Activated CD8-positive, alpha-beta memory T cell treated with anti-CD3 and anti-CD28 coated beads, Interleukin-2, amount 50 U/mL, for 4 hours (primary cell): ENCODE measurements at regions not wholly inside any gene's neighbourhood (a gene's known extent, or its start where the extent isn't known, plus 50 kb on each side); places are given as distances from the start of the nearest gene placed in this dataset.

Experiments
- DNase-seq: peaks from one replicate; pipeline ENCODE4 v3.0.0-alpha.2; 2020

DNA sequence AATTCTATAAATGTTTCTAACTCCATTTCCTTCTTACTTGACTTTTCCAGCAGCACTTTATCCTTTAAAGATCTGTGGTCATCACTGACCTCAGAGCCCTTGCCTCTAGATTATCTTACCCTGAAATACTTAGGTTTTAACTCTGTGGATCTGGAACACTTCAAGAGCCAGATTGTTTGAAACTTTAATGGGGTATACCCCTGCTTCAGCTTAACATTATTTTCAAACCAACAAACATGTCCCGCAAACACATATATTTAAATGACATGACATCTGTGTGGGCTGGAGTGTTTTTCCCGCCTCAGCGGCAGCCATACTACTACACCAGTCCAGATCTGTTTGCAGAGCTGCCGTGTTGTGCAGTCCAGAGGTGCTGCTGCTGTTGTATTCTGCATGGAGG, 252.0 kb upstream of the TPM1 start:
- no peak for DNase-seq

DNA sequence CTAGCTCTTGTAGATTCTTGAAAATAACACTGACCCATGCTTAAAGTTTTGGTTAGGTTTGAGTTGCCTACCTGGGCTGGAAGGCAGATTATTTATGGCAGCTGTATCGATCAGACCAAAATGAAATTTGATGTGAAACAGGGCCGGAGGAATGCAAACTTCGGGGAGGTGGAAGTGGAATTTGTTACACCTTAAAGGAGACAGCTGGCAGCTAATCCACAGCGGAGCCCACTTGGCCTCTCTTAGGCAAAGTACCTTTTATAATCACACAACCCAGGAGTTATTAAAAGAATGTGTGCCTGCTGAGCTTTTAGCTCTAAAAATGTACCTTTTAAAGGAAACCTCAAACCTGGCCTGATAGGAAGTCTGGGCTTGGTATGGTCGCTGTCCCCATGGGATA, 250.9 kb upstream of the TPM1 start:
- DNase-seq: no peak

DNA sequence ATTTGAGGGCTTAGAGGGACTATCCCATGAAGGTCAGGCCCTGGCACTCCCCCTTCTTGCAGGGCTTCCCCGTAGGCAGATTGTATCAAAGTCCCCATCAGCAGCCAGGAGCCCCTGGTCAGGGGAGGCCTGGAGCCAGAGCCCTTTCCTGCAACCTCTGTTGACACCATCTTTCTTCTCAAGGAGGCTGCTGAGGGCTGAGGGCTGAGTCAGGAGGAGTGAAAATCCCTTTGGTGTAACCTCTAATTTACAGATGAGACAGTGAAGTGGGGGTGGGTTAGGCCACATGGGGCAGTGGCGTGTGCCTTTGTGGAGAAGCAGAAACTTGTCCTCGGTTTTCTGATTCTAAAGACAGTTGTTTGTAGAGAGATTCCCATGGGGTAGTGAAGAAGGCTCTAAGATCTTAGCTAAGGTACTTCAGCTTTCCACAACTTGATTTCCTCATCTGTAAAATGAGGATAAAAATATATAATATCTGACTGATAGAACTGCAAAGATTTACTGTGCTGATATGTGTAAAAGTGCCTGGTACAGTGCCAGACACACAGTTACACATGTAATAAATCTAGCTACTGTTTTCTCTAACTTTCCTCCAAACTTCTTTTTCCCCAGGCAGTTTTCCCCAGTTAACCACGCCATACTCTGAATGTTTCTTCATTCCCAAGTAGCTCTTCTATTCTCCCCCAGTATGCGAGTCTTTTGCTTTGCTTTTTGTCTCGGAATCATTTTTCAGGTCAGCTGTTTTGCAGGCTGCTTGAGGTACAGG, 249.4 kb upstream of the TPM1 start:
- DNase-seq: no peak

DNA sequence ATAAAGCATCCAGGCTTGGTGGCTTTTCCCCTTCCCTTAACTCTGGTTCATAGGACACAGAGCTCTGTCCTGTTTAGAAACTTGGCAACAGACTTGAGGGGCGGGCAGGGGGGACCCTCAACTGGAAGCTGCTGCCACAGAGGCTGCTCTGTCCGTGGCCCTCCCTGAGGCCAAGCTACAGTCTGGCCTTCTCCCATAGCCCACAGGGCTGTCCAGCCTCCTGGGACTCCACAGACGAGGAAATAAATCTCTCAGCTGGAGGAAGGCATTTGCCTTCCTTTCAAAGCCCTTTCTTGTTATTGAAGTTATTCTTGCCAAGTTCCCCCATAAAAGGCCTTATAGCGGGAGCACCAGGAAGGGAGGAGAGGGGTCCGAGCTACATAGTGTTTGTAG, 248.8 kb upstream of the TPM1 start:
- no peak for DNase-seq

DNA sequence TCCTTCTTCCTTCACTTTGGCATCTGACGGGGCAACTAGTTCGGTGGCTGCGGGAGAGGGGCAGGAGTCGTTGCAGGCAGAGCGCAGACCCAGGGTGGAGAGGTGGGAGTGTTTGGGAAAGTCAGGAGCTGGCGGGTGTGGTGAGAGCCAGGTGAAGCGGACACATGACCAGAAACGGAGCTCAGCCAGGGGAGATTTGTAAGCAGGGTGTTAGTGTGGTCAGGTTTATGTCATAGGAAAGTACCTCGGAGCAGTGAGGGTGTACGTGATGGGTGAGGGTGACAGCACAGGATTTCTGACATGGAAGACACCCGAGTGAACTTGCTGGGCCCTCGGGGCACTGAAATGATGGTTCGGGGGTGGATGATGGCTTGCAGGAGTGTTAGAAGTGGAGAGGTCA, 247.4 kb upstream of the TPM1 start:
- DNase-seq: no peak

DNA sequence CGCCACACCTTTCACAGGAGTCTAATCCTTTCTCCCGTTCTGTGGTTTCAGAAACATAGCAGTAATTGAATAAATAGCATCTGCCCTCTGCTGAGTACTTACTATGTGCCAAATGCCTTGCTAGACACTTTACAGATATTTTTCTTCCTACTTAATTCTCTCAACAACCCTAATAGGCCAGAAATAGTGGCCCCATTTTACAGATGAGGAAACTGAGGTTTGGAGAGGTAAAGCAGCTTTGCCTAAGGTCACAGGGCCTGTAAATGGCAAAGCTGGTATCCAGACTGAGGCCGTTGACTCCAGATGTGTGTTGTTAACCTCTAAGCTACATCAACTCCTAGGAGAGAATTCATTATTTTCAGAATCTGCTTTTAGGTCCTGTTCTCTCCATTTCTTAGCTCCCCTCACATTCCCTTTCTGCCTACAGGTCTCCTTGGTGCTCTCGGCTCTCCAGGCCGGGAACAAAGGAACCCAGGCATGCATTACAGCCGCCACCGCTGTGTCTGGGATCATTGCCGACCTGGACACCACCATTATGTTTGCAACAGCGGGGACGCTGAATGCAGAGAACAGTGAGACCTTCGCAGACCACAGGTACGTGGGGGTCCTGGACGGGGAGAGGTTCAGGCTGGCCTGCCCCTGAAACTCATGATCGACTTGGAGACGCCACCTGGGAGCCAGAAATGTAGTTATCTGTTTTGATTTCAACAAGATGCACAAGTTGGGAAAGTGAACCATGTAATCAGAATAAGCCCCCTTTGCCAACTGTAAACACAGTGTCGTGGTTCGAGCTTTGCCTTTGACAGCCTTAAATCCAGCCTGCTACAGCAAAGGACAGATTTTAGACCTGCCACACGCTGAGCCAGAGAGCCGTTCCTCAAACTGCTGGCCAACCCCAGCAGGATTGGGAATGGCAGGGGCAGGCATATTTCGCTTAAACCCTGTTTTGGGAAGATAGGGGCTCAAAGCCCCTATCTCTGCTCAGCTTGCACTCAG, 246.5 kb upstream of the TPM1 start:
- DNase-seq: no peak

DNA sequence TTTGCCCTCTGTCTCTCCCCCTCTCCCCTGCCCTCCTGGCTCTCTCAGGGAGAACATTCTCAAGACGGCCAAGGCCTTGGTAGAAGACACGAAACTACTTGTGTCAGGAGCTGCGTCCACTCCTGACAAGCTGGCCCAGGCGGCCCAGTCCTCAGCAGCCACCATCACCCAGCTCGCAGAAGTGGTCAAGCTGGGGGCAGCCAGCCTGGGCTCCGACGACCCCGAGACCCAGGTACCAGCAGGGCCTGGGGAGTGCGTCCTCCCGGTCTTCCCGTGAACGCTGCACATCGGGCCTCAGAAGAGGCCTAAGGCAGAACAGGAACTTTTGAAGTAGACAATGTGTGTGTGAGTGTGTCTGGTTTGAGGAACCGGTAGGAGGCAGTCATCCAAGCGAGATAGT, 245.4 kb upstream of the TPM1 start:
- DNase-seq: no peak

DNA sequence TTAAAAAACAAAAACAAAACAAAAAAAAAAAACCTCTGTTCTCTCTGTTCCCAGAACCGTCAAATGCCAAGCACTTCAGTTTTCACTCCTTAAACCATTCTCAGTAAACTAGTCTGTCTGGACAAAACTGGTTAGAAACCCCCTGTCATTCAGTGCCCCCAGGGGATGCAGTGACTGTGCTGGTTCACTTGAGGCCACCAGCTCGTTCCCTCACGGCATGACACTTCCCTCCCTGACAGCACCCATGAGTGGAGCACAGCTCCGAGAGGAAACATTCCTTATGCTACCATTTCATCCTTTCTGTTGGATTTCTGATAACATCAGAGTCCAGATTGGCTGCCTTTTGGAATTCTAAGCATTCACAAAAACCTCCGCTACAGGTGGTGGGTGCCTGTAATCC, 244.0 kb upstream of the TPM1 start:
- DNase-seq: no peak

DNA sequence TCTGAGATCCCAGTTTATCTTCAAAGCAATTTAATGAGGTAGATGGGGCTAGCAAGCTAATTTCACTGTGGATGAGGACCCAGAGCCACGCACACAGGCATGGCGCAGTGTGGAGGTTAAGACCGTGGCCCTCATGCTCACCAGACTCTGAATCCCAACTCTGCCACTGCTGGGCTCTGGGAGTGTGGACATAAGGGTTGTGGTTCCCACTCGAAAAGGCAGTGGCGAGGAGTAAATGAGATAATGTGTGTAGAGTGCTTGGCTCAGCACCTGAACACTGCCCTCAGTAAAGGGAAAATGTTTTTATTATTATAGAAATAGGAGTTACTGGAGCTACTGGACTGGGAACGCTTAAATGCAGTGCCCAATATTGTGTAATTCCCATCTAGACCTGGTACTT, 243.5 kb upstream of the TPM1 start:
- no peak for DNase-seq

DNA sequence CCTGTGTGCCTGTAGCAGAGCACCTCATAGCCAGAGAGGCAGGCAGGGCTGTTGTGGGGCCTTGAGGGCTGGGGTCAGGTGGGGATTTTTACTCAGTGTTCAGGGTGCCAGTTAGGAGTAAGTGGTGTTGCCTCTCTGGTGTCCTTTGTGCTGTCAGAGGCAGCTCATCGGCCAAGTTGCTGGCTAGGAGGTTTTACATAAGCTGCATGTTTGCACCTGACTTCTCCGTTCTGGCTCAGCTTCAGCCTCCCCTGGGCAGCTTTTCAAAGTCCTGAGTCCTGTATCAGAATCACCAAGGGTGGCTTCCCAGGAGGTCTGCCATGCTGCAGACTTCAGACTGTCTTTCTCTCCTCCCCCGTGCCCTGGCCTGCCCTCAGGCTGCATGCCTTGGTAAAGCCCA, 242.6 kb upstream of the TPM1 start:
- no peak for DNase-seq

DNA sequence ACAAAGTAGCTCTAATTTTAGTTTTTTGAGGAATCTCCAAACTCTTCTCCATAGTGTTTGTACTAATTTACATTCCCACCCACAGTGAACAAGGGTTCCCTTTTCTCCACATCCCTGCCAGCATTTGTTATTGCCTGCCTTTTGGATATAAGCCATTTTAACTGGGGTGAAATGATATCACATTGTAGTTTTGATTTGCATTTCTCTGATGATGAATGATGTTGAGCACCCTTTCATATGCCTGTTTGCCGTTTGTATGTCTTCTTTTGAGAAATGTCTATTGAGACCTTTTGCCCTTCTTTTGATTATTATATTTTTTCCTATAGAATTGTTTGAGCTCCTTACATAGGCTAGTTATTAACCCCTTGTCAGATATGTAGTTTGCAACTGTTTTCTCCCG, 239.9 kb upstream of the TPM1 start:
- DNase-seq: no peak

DNA sequence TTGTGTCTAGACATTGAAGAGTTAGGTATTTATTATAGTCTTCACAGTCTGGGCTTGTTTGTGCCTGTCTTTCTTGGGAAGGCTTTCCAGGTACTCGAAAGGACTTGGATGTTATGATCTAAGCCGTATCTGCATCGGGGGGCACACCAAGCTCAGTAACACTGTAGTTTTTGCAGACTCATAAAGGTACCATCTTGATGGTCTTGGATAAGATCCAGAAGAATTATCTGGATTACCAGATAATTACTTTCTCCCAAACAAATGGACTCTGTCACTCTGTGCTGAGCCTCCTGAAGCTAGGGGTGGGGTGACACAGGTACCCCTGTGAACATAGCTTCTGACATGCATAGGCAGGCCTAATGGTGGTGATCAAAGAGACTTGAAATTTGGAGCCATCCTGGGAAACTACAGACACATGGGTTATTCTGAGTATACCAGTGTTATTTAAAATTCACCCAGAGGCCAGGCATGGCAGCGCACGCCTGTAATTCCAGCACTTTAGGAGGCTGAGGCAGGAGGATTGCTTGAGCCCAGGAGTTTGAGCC, 238.6 kb upstream of the TPM1 start:
- DNase-seq: no peak

DNA sequence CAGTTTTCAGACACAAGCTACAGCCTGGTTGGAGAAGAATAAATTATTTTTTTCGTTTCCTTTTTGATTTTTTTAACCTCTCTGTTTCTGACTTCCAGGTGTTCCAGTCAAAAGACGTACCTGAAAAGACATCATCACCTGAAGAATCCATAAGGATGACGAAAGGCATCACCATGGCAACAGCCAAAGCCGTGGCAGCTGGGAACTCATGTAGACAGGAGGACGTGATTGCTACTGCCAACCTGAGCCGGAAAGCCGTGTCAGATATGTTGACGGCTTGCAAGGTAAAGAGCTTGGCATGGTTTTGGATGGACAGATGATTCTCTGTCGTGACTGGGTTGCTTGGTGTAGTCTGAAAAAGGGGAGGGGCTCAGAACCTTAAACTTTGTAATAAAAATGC, 237.0 kb upstream of the TPM1 start:
- DNase-seq: no peak

DNA sequence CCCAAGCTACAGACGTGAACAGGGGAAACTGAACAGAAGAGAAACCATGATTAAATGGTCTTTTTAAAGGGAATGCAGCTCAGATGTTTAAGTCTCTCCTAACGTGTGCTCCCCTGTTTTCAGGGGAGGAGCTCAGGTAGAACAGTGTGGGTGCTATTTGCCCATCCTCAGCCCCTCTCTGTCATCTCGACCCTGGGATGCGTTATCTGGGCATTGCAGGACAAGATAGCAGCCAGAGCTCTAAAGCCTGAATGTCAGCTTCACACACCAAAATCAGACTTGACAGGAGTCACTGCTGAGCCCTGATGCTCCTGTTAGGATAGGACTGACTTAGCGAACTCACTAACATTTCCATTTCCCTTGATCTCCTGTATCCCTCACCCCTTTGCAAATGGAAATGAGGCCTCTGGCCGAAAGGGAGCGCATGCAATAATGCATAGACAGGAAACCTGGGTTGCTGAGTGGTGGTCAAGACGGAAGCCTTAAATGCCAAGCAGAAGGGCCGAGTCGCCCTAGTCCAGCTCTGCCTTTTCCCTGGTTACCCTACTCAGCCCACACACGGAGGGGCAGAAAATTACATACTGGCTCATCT, 234.9 kb upstream of the TPM1 start:
- DNase-seq: no peak

DNA sequence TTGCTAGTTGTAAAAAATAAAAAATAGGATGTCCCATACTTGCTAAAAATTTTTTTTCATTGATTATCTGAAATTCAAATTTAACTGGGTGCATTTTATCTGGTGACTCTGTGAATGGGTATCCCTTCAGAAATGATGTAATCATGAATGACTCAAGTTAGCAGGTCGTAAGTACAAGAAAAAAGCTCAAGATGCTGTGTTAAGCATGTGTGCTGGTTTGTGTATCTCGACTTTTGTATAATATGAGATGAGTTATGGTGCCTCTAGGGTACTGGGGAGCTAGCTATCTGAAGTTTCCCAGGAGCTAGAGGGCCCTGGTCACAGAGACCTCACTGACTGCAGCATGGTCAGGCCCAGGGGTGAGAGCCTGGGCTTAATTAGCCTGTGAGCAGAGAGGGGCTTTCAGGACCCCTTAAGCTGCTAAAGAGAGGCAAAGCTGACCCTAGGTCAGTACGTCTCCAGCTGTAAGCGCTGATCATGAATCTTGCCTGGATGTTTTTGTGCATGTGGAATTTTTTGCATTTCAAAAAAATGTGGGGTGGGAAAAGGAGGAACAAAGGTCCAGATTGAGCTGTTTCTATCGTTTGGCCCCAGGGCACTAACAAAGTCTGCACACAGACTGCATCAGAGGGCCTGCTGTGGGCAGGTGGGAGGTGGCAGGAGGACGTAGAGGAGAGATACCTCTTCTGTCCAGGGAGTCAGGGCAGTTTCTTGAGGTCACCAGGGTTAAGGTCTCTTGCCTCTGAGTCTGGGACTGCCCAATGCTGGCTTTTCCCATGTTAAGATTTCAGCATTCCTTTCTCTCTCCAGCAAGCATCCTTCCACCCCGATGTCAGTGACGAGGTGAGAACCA, 233.2 kb upstream of the TPM1 start:
- no peak for DNase-seq

DNA sequence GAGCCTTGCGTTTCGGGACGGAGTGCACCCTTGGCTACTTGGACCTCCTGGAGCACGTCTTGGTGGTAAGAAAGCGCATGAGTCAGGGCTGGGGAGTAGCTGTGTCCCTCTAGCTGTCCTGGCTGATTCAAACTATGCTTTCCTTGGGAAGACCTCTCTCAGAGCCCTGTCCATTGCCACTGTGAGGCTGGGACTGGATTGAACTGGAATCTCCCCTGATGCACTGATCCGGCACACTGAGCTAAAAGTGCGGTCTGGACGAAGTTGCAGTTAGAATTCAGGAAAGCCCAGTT, 232.6 kb upstream of the TPM1 start:
- no peak for DNase-seq

DNA sequence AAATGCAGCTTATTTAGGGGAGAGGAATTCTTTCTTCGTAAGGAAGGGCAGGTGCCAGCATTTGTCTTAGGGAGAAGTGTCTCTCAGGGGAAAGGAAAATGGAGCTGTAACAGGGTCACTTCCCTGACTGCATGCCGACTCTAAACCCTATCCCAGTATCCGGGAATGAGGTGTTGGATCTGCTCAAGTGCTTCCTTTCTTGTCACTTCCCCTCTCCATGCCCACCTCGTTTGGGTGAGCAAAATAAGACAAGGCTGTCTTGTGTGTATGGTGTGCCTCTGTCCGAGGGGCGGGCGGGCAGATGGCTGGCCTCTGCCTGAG, 230.1 kb upstream of the TPM1 start:
- no peak for DNase-seq

DNA sequence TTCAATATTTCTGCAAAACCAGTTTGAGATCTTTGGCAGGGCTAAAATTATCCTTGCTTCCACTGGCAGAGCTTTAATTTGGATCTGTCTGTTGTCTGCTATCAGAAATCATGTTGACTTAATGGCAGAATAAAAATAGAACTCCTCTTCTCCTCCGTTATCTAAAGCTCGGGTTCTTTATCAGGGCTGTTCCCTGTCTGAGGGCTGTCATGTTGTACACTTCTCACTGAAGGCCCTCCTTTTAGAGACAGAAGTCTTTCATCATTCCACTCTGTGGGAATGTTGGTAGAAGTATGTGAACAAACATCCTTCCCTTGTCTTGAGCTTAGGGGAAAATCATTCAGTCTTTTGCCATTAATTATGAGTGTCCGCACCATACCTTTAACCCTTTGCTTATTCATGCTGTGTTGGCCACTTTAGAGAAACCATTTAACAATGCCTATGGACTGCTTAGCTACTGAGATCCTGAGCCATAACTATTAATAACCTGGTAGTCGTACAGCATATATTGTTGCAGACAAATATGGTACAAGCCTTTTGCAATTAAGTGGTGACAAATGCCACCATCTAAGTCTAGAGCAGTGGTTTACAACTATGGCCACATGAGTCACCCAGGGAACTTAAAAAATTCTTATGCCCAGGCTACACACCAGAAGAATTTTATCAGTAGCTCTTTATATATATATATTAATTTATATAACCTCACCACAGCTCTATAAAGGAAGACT, 226.0 kb upstream of the TPM1 start:
- no peak for DNase-seq

DNA sequence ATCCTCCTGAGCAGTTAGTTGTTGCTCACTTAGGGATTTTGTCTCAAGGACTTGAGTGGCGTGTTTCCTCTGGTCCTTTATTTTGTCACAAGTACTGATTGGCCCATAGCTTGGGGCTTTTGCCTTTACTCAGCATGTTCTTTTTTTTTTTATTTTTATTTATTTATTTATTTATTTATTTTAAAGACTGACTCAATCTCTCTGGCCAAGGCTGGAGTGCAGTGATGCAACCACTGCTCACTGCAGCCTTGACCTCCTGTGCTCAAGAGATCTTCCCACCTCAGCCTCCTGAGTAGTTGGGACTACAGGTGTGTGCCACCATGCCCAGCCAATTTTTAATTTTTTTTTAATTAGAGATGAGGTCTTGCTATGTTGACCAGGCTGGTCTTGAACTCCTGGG, 223.9 kb upstream of the TPM1 start:
- no peak for DNase-seq

DNA sequence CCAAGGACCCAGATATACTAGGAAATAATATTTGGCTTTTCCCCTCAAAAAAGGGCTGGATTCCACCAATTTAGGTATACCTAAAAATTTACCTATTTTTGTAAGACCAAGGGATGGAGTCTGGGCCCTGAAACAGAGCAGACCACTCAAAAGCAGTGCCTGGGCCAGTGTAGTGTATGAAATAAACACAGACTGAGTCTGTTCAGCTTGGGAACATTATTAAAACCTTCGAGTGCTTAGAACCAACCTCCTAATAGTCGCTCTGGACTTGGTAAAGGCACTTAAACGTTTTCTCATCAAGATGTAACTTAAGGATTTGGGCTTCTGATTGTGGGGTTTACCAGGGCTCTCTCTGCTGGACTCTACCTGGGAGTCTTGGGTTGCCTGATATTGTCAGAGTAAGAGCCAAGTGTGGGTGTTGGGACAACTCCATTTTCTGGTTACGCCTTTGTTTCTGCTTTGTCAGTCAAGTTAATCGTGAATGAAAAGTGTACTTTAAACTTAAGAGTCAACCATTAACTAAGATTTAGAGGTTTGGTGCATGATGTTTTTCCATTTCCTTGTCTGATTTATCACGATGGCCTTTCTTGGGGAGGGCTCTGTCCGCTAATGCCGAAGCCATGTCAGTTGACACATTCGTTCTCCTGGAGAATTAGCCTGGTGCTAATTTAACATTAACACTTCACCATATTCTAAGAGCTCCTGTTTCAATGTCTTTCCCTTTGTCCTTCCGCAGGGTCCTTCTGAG, 221.0 kb upstream of the TPM1 start:
- no peak for DNase-seq

DNA sequence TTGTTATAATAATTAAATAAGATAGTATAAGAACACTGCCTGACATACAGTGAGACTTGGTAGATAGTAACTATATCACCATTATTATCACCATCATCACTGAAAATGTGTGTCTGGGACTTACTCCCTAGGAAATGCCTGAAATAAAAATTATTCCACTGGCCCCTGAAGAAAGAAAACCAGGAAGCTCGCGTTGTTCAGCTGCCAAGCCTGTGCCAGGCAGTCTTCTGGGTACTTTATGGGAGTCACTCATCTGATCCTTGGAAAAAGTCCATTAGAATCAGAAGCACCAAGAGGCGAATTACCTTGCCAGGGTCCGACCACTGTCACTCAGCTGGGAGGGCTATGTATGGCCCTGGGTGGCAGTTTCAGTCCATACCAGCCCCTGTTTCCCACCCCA, 220.3 kb upstream of the TPM1 start:
- DNase-seq: no peak

DNA sequence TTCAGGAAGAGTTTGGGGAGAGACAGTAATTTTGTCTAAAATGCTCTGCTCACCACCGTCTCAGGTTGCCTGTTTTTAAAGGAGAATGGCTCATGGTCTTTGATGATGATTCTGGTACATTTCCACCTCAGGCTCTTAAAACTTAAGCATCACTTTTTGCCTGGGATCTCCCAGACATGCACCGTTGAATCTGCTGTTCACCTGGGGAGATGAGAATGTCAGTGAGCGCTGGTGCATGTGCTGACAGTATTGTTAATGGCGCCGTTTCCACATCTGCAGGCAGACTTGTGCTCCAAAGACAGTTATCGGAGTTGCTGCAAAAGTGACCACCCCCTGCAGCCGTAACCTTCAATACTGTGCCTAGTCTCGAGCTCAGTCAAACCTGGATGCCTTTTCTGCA, 219.0 kb upstream of the TPM1 start:
- no peak for DNase-seq
